ENCODE measurements at regions not wholly inside any gene's neighbourhood (a gene's known extent, or its start where the extent isn't known, plus 50 kb on each side); places are given as distances from the start of the nearest gene placed in this dataset.

DNA sequence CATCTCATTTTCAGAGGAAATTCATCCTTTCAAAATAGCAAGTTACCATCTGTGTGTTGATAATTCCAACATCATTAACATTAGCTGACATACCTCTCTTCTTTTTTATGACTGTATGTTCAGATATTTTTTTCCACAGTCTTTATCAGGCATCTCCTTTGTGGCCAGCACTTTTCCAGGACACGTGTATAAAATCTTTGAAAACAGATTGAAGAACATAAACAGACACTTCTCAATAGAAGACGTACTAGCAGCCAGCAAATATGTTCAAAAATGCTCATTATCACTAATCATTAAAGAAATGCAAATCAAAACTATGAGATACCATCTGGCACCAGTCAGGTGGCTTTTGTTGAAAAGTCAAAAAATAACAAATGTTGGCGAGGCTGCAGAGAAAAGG is 734.3 kb downstream of the SEMA5A start:
- Histone ChIP-seq H3K9ac (ENCODE audit: low read length) (no peak overlapping the region), H3K36me3 (replicated peaks; ENCODE audit: low read depth, low read length) (no peaks in the 10 kb centered on the region)
- TF ChIP-seq, protein P1, sequence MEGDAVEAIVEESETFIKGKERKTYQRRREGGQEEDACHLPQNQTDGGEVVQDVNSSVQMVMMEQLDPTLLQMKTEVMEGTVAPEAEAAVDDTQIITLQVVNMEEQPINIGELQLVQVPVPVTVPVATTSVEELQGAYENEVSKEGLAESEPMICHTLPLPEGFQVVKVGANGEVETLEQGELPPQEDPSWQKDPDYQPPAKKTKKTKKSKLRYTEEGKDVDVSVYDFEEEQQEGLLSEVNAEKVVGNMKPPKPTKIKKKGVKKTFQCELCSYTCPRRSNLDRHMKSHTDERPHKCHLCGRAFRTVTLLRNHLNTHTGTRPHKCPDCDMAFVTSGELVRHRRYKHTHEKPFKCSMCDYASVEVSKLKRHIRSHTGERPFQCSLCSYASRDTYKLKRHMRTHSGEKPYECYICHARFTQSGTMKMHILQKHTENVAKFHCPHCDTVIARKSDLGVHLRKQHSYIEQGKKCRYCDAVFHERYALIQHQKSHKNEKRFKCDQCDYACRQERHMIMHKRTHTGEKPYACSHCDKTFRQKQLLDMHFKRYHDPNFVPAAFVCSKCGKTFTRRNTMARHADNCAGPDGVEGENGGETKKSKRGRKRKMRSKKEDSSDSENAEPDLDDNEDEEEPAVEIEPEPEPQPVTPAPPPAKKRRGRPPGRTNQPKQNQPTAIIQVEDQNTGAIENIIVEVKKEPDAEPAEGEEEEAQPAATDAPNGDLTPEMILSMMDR (IDR thresholded peaks at IDR 0.05; ENCODE audit: low read depth, low read length) = no peak
- TF ChIP-seq EZH2phosphoT487 (IDR thresholded peaks at IDR 0.05; ENCODE audit: low read depth) = no peak

DNA sequence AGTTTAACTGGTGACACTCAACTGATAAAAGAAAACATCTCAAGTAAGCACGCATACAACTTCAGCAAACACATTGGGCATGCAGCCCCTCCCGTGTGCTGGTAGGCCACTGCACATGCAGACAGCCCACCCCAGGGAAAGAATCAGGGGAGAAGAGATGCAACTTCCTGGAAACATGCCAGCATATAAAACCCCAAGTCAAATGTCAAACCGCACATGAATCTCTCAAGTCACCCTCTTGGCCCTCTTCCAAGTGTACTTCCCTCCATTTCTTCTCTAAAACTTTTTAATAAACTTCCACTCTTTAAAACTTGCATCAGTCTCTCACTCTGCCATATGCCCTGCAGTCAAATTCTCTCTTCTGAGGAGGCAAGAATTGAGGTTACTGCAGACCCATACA is 732.7 kb downstream of the SEMA5A start:
- TF ChIP-seq, protein P1 (IDR thresholded peaks at IDR 0.05; ENCODE audit: low read depth, low read length) = no peak
- no peak for TF ChIP-seq EZH2phosphoT487 (IDR thresholded peaks at IDR 0.05; ENCODE audit: low read depth)
- Histone ChIP-seq H3K36me3 (replicated peaks; ENCODE audit: low read depth, low read length) (no peaks in the 10 kb centered on the region), H3K4me1 (ENCODE audit: low read length) (no peaks in the 10 kb centered on the region), H3K4me3 (ENCODE audit: low read length) (no peak overlapping the region), H4K20me1 (ENCODE audit: insufficient read depth, low read length) (no peaks in the 10 kb centered on the region), H3K4me2 (ENCODE audit: low read length) (no peak overlapping the region), H3K27me3 (ENCODE audit: low read depth, low read length) (no peaks in the 10 kb centered on the region), H3K9ac (ENCODE audit: low read length) (no peak overlapping the region), H3K27ac (ENCODE audit: low read length) (no peak overlapping the region), H2AFZ (ENCODE audit: low read depth, low read length) (no peak overlapping the region), H3K79me2 (ENCODE audit: low read length) (no peaks in the 10 kb centered on the region), H3K9me3 (ENCODE audit: insufficient read depth, low read length) (no peaks in the 10 kb centered on the region)

More for the DNA sequence above, 734.3 kb downstream of the SEMA5A start:
- no peak overlapping the region for H3K4me2 ChIP-seq (ENCODE audit: low read length)
- H4K20me1 ChIP-seq (ENCODE audit: insufficient read depth, low read length) = no peaks in the 10 kb centered on the region
- no peak overlapping the region for H2AFZ ChIP-seq (ENCODE audit: low read depth, low read length)
- H3K27ac ChIP-seq (ENCODE audit: low read length) = no peak overlapping the region
- no peaks in the 10 kb centered on the region for H3K27me3 ChIP-seq (ENCODE audit: low read depth, low read length)
- H3K4me1 ChIP-seq (ENCODE audit: low read length) = no peaks in the 10 kb centered on the region
- H3K79me2 ChIP-seq (ENCODE audit: low read length) = no peaks in the 10 kb centered on the region
- no peaks in the 10 kb centered on the region for H3K9me3 ChIP-seq (ENCODE audit: insufficient read depth, low read length)
- H3K4me3 ChIP-seq (ENCODE audit: low read length) = no peak overlapping the region

DNA sequence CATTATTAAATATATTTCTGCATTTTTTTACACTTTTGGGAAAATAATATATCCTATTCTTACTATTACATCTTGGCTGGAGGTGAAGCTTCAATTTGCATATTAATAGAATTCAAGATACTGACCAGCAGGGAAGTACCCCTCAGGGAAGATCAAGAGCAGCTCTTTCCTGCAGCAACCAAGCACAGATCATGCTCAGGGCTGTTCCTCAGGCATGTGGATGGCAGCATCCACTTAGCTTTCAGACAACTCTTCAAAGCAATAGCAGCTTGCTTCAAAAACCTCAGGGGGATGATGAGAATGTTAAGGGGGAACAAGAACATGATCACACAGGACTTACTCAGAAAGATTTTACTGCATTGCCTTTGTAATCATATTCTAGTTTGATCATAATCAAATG is 731.8 kb downstream of the SEMA5A start:
- no peak overlapping the region for H3K4me2 ChIP-seq (ENCODE audit: low read length)
- H3K4me1 ChIP-seq (ENCODE audit: low read length) = no peaks in the 10 kb centered on the region
- no peak overlapping the region for H3K9ac ChIP-seq (ENCODE audit: low read length)
- no peaks in the 10 kb centered on the region for H3K9me3 ChIP-seq (ENCODE audit: insufficient read depth, low read length)
- no peaks in the 10 kb centered on the region for H3K79me2 ChIP-seq (ENCODE audit: low read length)
- H3K27ac ChIP-seq (ENCODE audit: low read length) = no peak overlapping the region
- no peak overlapping the region for H2AFZ ChIP-seq (ENCODE audit: low read depth, low read length)
- H3K27me3 ChIP-seq (ENCODE audit: low read depth, low read length) = no peaks in the 10 kb centered on the region
- H4K20me1 ChIP-seq (ENCODE audit: insufficient read depth, low read length) = no peaks in the 10 kb centered on the region
- H3K4me3 ChIP-seq (ENCODE audit: low read length) = no peak overlapping the region
- H3K36me3 ChIP-seq (replicated peaks; ENCODE audit: low read depth, low read length) = no peaks in the 10 kb centered on the region
- TF ChIP-seq, protein P1 (IDR thresholded peaks at IDR 0.05; ENCODE audit: low read depth, low read length) = no peak
- TF ChIP-seq EZH2phosphoT487 (IDR thresholded peaks at IDR 0.05; ENCODE audit: low read depth) = no peak

GRCh38 chr5:8824371-8824770 is 721.5 kb downstream of the SEMA5A start:
- Histone ChIP-seq H3K4me2 (ENCODE audit: low read length) (no peak overlapping the region), H2AFZ (ENCODE audit: low read depth, low read length) (no peak overlapping the region), H3K79me2 (ENCODE audit: low read length) (no peaks in the 10 kb centered on the region), H4K20me1 (ENCODE audit: insufficient read depth, low read length) (no peaks in the 10 kb centered on the region), H3K4me1 (ENCODE audit: low read length) (no peaks in the 10 kb centered on the region), H3K27me3 (ENCODE audit: low read depth, low read length) (no peaks in the 10 kb centered on the region), H3K36me3 (replicated peaks; ENCODE audit: low read depth, low read length) (no peaks in the 10 kb centered on the region), H3K4me3 (ENCODE audit: low read length) (no peak overlapping the region), H3K9ac (ENCODE audit: low read length) (no peak overlapping the region), H3K9me3 (ENCODE audit: insufficient read depth, low read length) (no peaks in the 10 kb centered on the region), H3K27ac (ENCODE audit: low read length) (no peak overlapping the region)
- TF ChIP-seq EZH2phosphoT487 (IDR thresholded peaks at IDR 0.05; ENCODE audit: low read depth) = no peak
- TF ChIP-seq, protein P1 (IDR thresholded peaks at IDR 0.05; ENCODE audit: low read depth, low read length) = no peak
